ENCODE measurements at regions not wholly inside any gene's neighbourhood (a gene's known extent, or its start where the extent isn't known, plus 50 kb on each side); places are given as distances from the start of the nearest gene placed in this dataset.

DNA sequence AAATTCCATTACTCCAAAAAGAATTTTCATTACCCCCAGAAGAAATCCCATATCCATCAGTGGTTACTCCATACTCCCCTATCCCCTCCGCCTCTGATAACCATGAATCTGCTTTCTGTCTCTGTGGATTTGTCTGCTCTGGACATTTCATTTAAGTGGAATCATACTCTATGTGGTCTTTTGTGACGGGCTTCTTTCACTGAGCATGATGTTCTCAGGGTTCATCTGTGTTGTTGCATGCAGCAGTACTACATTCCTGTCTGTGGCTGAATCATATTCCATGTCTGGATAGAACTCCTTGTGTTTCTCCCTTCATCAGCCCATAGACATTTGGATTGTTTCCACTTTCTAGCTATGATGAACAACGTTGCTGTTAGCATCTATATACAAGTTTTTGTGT, 59.5 kb upstream of the IRX3 start:
- no peak for DNase-seq (ENCODE audit: low read depth in 4 of 4, low spot score in 2 of 4)

DNA sequence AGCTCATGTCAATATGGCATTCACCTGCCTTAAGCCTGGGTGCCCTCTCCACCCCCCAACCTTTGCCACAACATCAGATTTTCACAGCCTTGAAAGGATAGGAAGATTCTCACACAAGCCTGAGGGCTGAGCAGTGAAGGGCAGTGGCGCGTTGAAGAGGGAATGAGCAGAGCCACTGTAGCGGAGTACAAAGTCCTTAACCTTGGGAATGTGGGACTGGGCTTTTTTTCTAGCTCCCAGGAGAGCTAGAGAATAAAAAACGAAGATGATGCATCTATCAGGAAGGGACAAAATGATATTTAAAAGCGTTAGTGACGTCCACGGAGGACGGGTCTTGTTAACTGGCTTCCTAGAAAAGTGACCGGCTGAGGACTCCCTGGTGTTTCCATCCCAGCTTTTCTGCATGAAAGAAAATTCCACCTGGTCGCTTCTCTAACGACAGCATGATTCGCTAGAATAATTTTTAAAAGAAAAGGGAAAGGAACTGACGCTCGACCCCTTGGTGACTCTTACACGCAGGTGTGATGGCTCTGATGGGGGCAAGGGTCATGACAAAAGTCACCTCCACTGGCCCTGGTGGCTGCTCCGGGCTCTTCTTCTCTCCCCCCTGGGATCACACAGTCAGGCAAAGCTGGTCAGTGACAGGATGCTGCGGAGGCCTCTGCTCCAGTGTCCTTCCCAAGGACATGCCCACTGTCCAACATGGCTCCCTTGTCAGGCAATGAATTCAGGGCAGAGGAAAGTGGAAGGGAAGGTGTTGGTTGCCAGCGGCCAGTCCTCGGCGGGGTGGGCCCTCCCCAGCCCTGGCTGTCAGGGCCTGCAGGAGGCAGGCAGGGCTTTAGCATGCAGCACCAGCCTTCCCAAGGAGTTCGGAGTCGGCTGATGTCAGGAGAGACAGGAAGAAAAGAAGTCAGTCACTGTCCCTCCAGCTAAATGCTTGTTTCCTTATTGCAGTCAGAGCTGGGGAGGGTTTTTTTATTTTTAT, 58.4 kb upstream of the IRX3 start:
- no peak for DNase-seq (ENCODE audit: low read depth in 4 of 4, low spot score in 2 of 4)

DNA sequence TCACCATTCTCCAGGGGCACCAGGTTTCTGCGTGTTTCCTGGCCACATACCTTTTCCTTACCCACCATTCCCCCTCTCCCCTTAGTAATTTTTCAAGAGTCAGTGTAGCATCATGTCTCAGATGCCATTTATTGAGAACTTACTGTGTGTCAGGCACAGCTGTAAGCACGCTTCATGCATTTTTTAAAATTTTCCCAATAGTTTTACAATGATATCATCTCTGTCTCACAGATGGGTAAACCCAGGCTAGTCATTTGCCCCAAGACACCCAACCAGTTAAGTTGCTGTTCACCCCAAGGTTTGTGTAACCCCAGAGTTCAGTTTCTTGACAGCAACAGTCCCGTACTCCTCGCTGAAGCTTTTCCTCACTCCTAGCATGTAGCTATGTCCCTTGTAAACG, 56.4 kb upstream of the IRX3 start:
- no peak for DNase-seq (ENCODE audit: low read depth in 4 of 4, low spot score in 2 of 4)

DNA sequence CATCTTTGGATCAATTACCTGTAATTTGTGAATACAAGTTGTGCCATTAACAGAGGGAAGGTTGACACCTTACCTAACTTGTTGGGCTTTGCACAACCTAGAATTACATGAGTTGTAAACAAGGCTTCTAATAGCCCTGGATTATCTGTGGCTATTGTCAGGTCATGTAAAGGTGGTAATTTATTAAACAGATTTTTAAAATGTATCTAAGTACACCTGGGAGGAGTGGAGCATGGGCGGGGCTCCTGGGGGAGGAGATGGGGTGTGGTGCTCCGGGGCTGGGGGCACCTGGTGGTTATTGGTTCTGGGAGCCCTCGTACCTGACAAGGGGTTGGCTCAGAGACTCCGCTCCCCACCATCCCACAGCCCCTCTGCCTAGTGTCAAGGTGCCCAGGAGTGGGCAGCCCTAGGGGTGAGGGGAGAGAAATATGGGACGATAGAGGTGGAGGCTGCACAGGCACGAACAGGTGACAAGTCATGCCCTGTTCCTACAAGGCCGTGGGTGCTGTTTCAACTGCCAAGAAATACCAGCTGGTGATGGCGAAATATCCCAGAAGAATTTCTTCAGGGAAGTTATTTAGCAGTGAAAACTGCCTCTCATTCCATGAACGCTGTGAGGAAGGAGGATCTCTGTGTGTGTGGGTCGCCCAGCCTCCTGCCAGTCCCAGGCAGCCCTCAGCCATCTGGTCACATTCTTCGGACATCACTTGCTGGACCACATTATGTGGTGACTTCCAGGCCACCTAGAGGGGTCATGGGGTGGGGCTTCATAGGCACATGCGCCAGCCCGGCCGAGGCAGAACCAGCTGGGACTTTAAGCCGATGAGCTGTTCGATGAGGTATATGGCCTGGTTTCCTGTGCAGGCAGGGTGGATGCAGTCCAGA, 55.5 kb upstream of the IRX3 start:
- DNase-seq (ENCODE audit: low read depth in 4 of 4, low spot score in 2 of 4) = no peak

DNA sequence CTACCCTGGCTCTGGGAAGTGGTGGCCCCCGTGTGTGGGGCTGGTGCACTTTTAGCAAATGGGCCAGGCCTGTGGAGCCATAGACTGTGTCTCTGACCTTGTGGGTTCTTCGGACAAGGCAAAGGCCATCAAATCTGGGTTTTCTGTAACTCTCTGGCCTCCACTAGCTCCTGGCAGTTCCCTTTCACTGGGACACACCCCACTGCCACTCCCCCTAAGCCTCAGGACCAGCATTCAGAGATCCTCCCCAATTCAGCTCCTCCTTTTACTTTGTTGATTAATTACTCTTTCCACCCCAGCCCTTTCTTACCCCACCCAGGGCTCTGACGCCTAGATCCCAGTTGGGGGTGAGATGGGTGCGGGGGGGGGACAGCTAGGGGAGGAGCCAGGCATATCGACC, 53.9 kb upstream of the IRX3 start:
- no peak for DNase-seq (ENCODE audit: low read depth in 4 of 4, low spot score in 2 of 4)

DNA sequence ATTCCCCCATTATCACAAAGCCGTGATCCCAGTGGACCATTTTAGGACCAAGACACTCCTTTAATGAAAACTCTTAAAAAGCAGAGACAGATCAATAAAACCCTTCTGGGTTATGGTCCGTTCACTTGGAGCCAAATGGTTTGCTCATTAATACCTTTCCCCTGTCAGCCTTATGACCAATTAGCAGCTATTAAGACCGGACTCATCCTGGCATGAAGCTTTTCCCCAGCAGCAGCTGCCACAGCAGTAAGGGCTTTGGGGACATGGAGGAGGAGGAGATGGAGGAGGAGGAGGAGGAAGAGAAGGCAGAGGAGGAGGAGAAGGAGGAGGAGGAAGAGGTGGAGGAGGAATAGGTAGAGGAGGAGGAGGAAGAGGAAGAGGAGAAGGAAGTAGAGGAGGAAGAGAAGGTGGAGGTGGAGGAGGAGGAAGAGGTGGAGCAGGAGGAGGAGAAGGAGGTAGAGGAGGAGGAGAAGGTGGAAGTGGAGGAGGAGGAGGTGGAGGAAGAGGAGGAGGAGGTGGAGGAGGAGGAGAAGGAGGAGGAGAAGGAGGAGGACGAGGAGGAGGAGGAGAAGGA, 50.1 kb upstream of the IRX3 start:
- DNase-seq (ENCODE audit: low read depth in 4 of 4, low spot score in 2 of 4) = no peak

Data from left renal cortex interstitium (tissue), 4 donors.